ENCODE measurements at regions not wholly inside any gene's neighbourhood (a gene's known extent, or its start where the extent isn't known, plus 50 kb on each side); places are given as distances from the start of the nearest gene placed in this dataset.

DNA sequence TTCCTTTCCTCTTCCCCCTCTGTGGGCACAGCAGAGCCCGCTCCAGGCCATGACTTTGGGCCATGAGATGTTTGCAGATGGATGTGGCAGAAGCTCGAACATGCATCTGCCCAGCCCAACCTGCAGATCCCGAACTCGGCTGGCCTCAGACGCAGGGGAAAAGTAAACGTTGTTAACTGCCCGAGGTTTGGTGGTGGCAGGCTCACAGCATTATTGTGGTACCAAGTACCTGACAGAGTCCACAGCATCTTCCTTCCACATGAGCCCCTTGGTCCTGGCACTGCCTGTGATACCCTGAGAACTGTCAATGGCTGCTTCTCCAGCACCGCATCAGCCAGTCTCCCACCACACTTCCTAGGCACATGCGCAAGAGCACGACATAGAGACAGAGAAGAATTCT, 424.3 kb downstream of the OCA2 start:
- no peak for TF ChIP-seq POLR2A (IDR thresholded peaks at IDR 0.05)
- TF ChIP-seq, protein P1, sequence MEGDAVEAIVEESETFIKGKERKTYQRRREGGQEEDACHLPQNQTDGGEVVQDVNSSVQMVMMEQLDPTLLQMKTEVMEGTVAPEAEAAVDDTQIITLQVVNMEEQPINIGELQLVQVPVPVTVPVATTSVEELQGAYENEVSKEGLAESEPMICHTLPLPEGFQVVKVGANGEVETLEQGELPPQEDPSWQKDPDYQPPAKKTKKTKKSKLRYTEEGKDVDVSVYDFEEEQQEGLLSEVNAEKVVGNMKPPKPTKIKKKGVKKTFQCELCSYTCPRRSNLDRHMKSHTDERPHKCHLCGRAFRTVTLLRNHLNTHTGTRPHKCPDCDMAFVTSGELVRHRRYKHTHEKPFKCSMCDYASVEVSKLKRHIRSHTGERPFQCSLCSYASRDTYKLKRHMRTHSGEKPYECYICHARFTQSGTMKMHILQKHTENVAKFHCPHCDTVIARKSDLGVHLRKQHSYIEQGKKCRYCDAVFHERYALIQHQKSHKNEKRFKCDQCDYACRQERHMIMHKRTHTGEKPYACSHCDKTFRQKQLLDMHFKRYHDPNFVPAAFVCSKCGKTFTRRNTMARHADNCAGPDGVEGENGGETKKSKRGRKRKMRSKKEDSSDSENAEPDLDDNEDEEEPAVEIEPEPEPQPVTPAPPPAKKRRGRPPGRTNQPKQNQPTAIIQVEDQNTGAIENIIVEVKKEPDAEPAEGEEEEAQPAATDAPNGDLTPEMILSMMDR (IDR thresholded peaks at IDR 0.05), result no peak

Measured in esophagus squamous epithelium (tissue), 4 donors.